Pancreas (tissue), 10 donors: ENCODE measurements at regions not wholly inside any gene's neighbourhood (a gene's known extent, or its start where the extent isn't known, plus 50 kb on each side); places are given as distances from the start of the nearest gene placed in this dataset.
A peak's percentile ranks its signal among the peaks of the same experiment; 100 is the strongest.

Experiments used
- ATAC-seq, 4 donors: fragments of 200-7000 bp; cut with Tn5 transposase; one replicate each; pipeline versions ENCODE4 v1.8.0 to v1.9.1; 2020; ENCODE audit warnings: mild to moderate bottlenecking in 4 of 4, moderate library complexity in 4 of 4
- DNase-seq, 6 donors: peaks; one replicate each; pipeline ENCODE4 v3.0.0-alpha.2; 2020
- FAIRE-seq: peaks from 2 replicates; lab custom pipeline; 2012; peaks lifted over from hg19 to GRCh38; lab: Jason Lieb, UNC
- H3K27ac ChIP-seq, 4 donors: fragments of 200-600 bp; sonication (generic); 1 replicate in 3 of 4; 2 replicates in 1 of 4; pipeline versions ENCODE4 v1.5.0 to v1.8.0; 2020
- H3K27me3 ChIP-seq, 4 donors: fragments of 200-600 bp; one replicate each; pipeline ENCODE4 v1.8.0; 2021
- H3K36me3 ChIP-seq, 3 donors: fragments of 200-600 bp; sonication (generic) in 1 of 3; one replicate each; pipeline versions ENCODE4 v1.5.0 to v1.8.0; 2020 to 2021
- H3K4me1 ChIP-seq, 3 donors: fragments of 200-600 bp; one replicate each; pipeline ENCODE4 v1.8.0; 2021
- H3K4me3 ChIP-seq, 4 donors: fragments of 200-600 bp; sonication (generic) in 2 of 4; one replicate each; pipeline versions ENCODE4 v1.5.0 to v1.8.0; 2020 to 2021
- H3K9me3 ChIP-seq, 4 donors: fragments of 200-600 bp; one replicate each; pipeline ENCODE4 v1.8.0; 2021
- CTCF ChIP-seq, 4 donors: fragments of 200-600 bp; sonication (generic) in 3 of 4; IDR thresholded peaks; one replicate each; pipeline versions ENCODE4 v1.5.0 to v1.8.0; 2021; ENCODE audit warnings: antibody characterized with exemption in 4 of 4
- WGBS, 2 donors: extraction: QIAGEN DNeasy Blood & Tissue Kit; methylation state at CpG; one replicate each; pipeline ENCODE4 v1.1.7; 2013; 5-methylcytosine and 5-hydroxymethylcytosine counted together
- intact Hi-C, 3 donors: fragments of 100-400 bp; cut with DNase I; formaldehyde crosslinking; loops; one replicate each; pipeline versions ENCODE4 v1.11.1 to v1.14.2; 2022
- donor health status: healthy with polysubstance abuse.
- donor health status: DM: no; HTN: no; CAD: no; lungs with moderate emphysema.
- donor health status: DM: no; HTN: no; CAD: no.
- donor health status: control.
- donor health status: control.
- donor health status: Bipolar disorder and iron deficiency.
- donor health status: DM: yes; HTN: yes; CAD: no.
- donor health status: DM: no; HTN: no; CAD: no.
- donor health status: DM: no; HTN: no; CAD: no.
- donor health status: DM: yes; HTN: yes; CAD: no.

- FAIRE-seq: no peak
- Histone ChIP-seq H3K4me1 (no peaks in the 10 kb centered on the region), H3K27me3 (no peaks in the 10 kb centered on the region), H3K36me3 (no peaks in the 10 kb centered on the region), H3K27ac (no peak overlapping the region), H3K4me3 (no peak overlapping the region), H3K9me3 (peaks cover 0 to 4% (median 0%) of the 10 kb centered on the region in 4 donors)
- no peak for TF ChIP-seq CTCF (IDR thresholded peaks at IDR 0.05)
- ATAC-seq: no peak
- no peak for DNase-seq
- intact Hi-C loops: no loop called here
- WGBS, 2 donors: 32 to 52% methylated on average over 1 of the region's 1 CpG
These were observed 155.5 kb upstream of the NUDT12 start for GRCh38 chr5:103718108-103718507.

DNA sequence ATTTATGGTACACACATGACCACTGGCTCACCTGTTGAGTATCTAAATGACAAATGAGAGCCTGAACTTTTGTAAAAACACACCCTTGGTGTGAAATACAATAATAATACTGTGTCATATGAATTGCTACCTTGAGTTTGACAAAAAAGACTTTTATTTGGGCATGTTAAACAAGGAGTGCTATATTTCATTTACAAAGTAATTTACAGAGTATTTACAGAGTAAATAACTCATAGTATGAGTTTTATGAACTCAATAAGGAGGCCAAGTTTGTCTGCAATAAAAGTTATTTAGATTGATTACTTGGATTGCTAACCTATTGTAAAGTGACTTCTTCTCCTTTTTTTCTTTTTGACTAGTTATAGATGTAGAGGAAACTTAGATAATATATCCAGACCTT, 146.0 kb upstream of the NUDT12 start:
- Histone ChIP-seq H3K9me3 (no peaks in the 10 kb centered on the region), H3K4me1 (no peaks in the 10 kb centered on the region), H3K27me3 (no peaks in the 10 kb centered on the region), H3K4me3 (no peak overlapping the region), H3K27ac (no peak overlapping the region), H3K36me3 (no peaks in the 10 kb centered on the region)
- TF ChIP-seq CTCF (IDR thresholded peaks at IDR 0.05): no peak
- FAIRE-seq: no peak
- DNase-seq: no peak
- intact Hi-C loops: no loop called here
- no peak for ATAC-seq

GRCh38 chr5:103706939-103707682, 144.5 kb upstream of the NUDT12 start:
- no peaks in the 10 kb centered on the region for H3K27me3 ChIP-seq
- TF ChIP-seq CTCF (IDR thresholded peaks at IDR 0.05): no peak
- intact Hi-C loops: no loop called here
- no peak overlapping the region for H3K27ac ChIP-seq
- no peaks in the 10 kb centered on the region for H3K36me3 ChIP-seq
- FAIRE-seq (no peak), ATAC-seq (peak in 2 of 4 donors; percentile 23 to 28), DNase-seq (no peak)
- WGBS, 2 donors: 72 to 74% methylated on average over 4 of the region's 4 CpGs
- H3K4me1 ChIP-seq: no peaks in the 10 kb centered on the region
- H3K9me3 ChIP-seq: no peaks in the 10 kb centered on the region
- H3K4me3 ChIP-seq: no peak overlapping the region

- Histone ChIP-seq H3K27ac (no peak overlapping the region), H3K36me3 (no peaks in the 10 kb centered on the region), H3K9me3 (no peaks in the 10 kb centered on the region), H3K4me3 (no peak overlapping the region), H3K27me3 (no peaks in the 10 kb centered on the region), H3K4me1 (no peaks in the 10 kb centered on the region)
- DNase-seq: no peak
- intact Hi-C loops: no loop called here
- WGBS, 2 donors: 23% methylated on average over 3 of the region's 3 CpGs
- no peak for FAIRE-seq
- no peak for ATAC-seq
- no peak for TF ChIP-seq CTCF (IDR thresholded peaks at IDR 0.05)
These were observed 141.0 kb upstream of the NUDT12 start for GRCh38 chr5:103703617-103704016.

DNA sequence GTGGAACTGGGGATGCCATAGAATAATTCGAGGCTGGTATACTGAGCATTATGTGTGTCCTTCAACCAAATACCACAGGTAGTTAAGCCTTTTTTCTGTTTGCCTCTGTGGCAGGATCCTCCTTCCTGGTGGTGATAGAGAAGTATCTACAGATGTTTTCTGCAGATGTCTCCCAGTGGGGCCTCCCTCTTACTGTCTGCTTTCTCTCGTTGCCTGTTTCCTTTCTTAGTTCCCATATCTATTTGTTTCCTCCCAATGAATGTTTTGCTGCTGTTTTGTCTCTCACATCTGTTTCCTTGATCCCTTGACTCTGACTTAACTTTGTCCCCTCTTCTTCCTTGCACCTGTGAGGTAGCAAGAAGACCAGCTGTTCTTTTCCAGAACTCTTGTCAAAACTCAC, 130.9 kb upstream of the NUDT12 start:
- H3K27me3 ChIP-seq: no peaks in the 10 kb centered on the region
- no peak for TF ChIP-seq CTCF (IDR thresholded peaks at IDR 0.05)
- WGBS, 2 donors: 62 to 71% methylated on average over 2 of the region's 2 CpGs
- ATAC-seq (no peak), DNase-seq (no peak), FAIRE-seq (no peak)
- no peaks in the 10 kb centered on the region for H3K36me3 ChIP-seq
- intact Hi-C loops: no loop called here
- no peak overlapping the region for H3K27ac ChIP-seq
- no peaks in the 10 kb centered on the region for H3K4me1 ChIP-seq
- no peak overlapping the region for H3K4me3 ChIP-seq
- H3K9me3 ChIP-seq: no peaks in the 10 kb centered on the region
